PC-9 (cell line): ENCODE measurements at regions not wholly inside any gene's neighbourhood (a gene's known extent, or its start where the extent isn't known, plus 50 kb on each side); places are given as distances from the start of the nearest gene placed in this dataset.

Experiments
- BruUV-seq: library from RNA; stranded (reverse); fragments of 400-500 nt; replicated peaks from 2 replicates; lab custom pipeline; 2021; lab: Mats Ljungman, UMichigan
- CTCF ChIA-PET: fragments of 300-600 bp; sonication (Branson Sonifier 250); formaldehyde crosslinking; loops from one replicate; lab custom pipeline; 2022; ENCODE audit warnings: antibody characterized with exemption; lab: Charles Lee
- POLR2A ChIA-PET: fragments of 300-600 bp; sonication (Branson Sonifier 250); formaldehyde crosslinking; loops from one replicate; lab custom pipeline; 2022; ENCODE audit warnings: antibody characterized with exemption; ENCODE audit not compliant: unreplicated experiment; lab: Charles Lee
- DNase-seq, 2 experiments: peaks; one replicate each; pipeline versions ENCODE4 v3.0.0 to v3.0.0-alpha.2; 2015 to 2022; ENCODE audit warnings: mixed read lengths in 1 of 2
- H2AFZ ChIP-seq: fragments of 200-600 bp; sonication (generic); 2 replicates; pipeline ENCODE4 v1.8.1; 2017; ENCODE audit warnings: antibody characterized with exemption
- H3F3A ChIP-seq: fragments of 200-600 bp; sonication (generic); 2 replicates; pipeline ENCODE4 v1.8.1; 2017; ENCODE audit warnings: antibody characterized with exemption, mild to moderate bottlenecking, low read depth; ENCODE audit not compliant: insufficient read depth
- H3K27ac ChIP-seq: fragments of 200-600 bp; sonication (generic); 2 replicates; pipeline ENCODE4 v1.6.1; 2016; ENCODE audit warnings: mixed run types
- H3K27me3 ChIP-seq: fragments of 200-600 bp; sonication (generic); 2 replicates; pipeline ENCODE4 v1.6.1; 2016; ENCODE audit warnings: low read depth, mixed run types; ENCODE audit not compliant: insufficient read depth
- H3K36me3 ChIP-seq: fragments of 200-600 bp; sonication (generic); 2 replicates; pipeline ENCODE4 v1.6.1; 2016; ENCODE audit warnings: low read depth, mixed run types
- H3K4me1 ChIP-seq: fragments of 200-600 bp; sonication (generic); replicated peaks from 2 replicates; pipeline ENCODE4 v1.6.1; 2016; ENCODE audit warnings: mixed run types; ENCODE audit not compliant: insufficient read depth
- H3K4me2 ChIP-seq: fragments of 200-600 bp; sonication (generic); 2 replicates; pipeline ENCODE4 v1.6.1; 2017; ENCODE audit warnings: mixed run types
- H3K4me3 ChIP-seq: fragments of 200-600 bp; sonication (generic); 2 replicates; pipeline ENCODE4 v1.6.1; 2016; ENCODE audit warnings: mixed run types
- H3K79me2 ChIP-seq: fragments of 200-600 bp; sonication (generic); 2 replicates; pipeline ENCODE4 v1.6.1; 2017; ENCODE audit warnings: low read depth, mixed run types
- H3K9me2 ChIP-seq: fragments of 200-600 bp; sonication (generic); 2 replicates; pipeline ENCODE4 v1.8.1; 2017; ENCODE audit warnings: mild to moderate bottlenecking; ENCODE audit not compliant: insufficient read depth
- H3K9me3 ChIP-seq: fragments of 200-600 bp; sonication (generic); 2 replicates; pipeline ENCODE4 v1.8.1; 2016; ENCODE audit warnings: low read depth; ENCODE audit not compliant: insufficient read depth
- H4K20me1 ChIP-seq: fragments of 200-600 bp; sonication (generic); 2 replicates; pipeline ENCODE4 v1.8.1; 2017; ENCODE audit not compliant: insufficient read depth
- EZH2 ChIP-seq: fragments of 200-600 bp; sonication (generic); IDR thresholded peaks from 2 replicates; pipeline ENCODE4 v1.8.0; 2017; ENCODE audit warnings: antibody characterized with exemption, low read depth
- intact Hi-C: fragments of 100-400 bp; cut with micrococcal nuclease; formaldehyde crosslinking; loops from one replicate; pipeline ENCODE4 v1.10.0; 2022; ENCODE audit not compliant: unreplicated experiment
- TF ChIP-seq, protein P1 (sequence below): fragments of 200-600 bp; sonication (generic); conservative IDR thresholded peaks from 2 replicates; pipeline ENCODE4 v1.6.1; 2017; ENCODE audit warnings: mixed run types, antibody characterized with exemption, mild to moderate bottlenecking, moderate library complexity

GRCh38 chr3:44184319-44184953 lies 57.2 kb upstream of the TOPAZ1 start:
- BruUV-seq: no TSS peak
- TF ChIP-seq EZH2: no peak
- TF ChIP-seq, protein P1, sequence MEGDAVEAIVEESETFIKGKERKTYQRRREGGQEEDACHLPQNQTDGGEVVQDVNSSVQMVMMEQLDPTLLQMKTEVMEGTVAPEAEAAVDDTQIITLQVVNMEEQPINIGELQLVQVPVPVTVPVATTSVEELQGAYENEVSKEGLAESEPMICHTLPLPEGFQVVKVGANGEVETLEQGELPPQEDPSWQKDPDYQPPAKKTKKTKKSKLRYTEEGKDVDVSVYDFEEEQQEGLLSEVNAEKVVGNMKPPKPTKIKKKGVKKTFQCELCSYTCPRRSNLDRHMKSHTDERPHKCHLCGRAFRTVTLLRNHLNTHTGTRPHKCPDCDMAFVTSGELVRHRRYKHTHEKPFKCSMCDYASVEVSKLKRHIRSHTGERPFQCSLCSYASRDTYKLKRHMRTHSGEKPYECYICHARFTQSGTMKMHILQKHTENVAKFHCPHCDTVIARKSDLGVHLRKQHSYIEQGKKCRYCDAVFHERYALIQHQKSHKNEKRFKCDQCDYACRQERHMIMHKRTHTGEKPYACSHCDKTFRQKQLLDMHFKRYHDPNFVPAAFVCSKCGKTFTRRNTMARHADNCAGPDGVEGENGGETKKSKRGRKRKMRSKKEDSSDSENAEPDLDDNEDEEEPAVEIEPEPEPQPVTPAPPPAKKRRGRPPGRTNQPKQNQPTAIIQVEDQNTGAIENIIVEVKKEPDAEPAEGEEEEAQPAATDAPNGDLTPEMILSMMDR: no peak
- no peaks in the 10 kb centered on the region for H3F3A ChIP-seq
- DNase-seq: no peak
- H3K9me3 ChIP-seq: no peaks in the 10 kb centered on the region
- ChIA-PET POLR2A (no interaction called here), CTCF (no interaction called here)
- intact Hi-C loops: no loop called here
- H4K20me1 ChIP-seq: no peaks in the 10 kb centered on the region
- H3K4me2 ChIP-seq: no peak overlapping the region
- no peaks in the 10 kb centered on the region for H3K36me3 ChIP-seq
- no peak overlapping the region for H2AFZ ChIP-seq
- no peak overlapping the region for H3K27ac ChIP-seq
- no peaks in the 10 kb centered on the region for H3K79me2 ChIP-seq
- H3K27me3 ChIP-seq: no peaks in the 10 kb centered on the region
- no peak overlapping the region for H3K4me3 ChIP-seq
- H3K9me2 ChIP-seq: no peaks in the 10 kb centered on the region
- no peaks in the 10 kb centered on the region for H3K4me1 ChIP-seq

- BruUV-seq: no TSS peak
- Histone ChIP-seq H3K9me3 (no peaks in the 10 kb centered on the region), H3K79me2 (no peaks in the 10 kb centered on the region), H4K20me1 (no peaks in the 10 kb centered on the region), H3K4me1 (no peaks in the 10 kb centered on the region), H3K4me2 (no peak overlapping the region), H3K27ac (no peak overlapping the region), H3K27me3 (no peaks in the 10 kb centered on the region), H3F3A (no peaks in the 10 kb centered on the region), H2AFZ (no peak overlapping the region), H3K36me3 (no peaks in the 10 kb centered on the region), H3K9me2 (no peaks in the 10 kb centered on the region), H3K4me3 (no peak overlapping the region)
- intact Hi-C loops: no loop called here
- CTCF ChIA-PET: no interaction called here
- no peak for DNase-seq
- TF ChIP-seq, protein P1: no peak
- no peak for TF ChIP-seq EZH2
- POLR2A ChIA-PET: no interaction called here
Observed at GRCh38 chr3:44185396-44185915, 56.2 kb upstream of the TOPAZ1 start.

DNA sequence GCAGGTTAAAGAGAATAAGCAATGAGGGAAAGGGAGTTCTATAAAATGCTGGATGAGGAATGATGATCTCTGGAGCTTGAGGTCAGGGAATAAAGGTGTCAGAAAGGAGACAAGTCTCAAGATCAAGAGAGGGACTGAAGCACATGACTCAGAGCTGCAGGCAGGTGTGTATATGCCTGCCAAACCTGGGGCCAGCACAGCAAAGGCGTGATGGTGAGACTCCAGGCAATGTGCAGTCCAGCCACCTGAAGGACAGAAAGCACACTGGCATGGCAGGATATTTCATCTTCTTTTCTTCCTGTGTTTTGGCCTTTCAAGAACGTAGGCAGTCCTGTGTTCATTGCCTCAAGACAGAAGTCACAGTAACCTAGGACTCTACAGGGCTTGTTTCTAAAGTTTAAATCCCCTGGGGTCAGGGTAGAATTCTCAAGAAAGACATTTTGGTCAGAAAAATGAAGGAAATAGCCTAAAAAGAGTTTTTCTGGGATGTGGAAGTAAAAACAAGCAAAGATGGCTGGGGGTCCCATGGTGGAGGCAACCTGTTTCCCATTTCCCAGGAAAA lies 55.5 kb upstream of the TOPAZ1 start:
- intact Hi-C loops: no loop called here

More for the DNA sequence above, 55.5 kb upstream of the TOPAZ1 start:
- Histone ChIP-seq H3K36me3 (no peaks in the 10 kb centered on the region), H3K79me2 (no peaks in the 10 kb centered on the region), H3K27me3 (no peaks in the 10 kb centered on the region), H3K9me2 (no peaks in the 10 kb centered on the region), H3K9me3 (no peaks in the 10 kb centered on the region), H3K27ac (no peak overlapping the region), H3F3A (no peaks in the 10 kb centered on the region), H3K4me1 (no peaks in the 10 kb centered on the region), H3K4me3 (no peak overlapping the region), H4K20me1 (no peaks in the 10 kb centered on the region), H3K4me2 (no peak overlapping the region), H2AFZ (no peak overlapping the region)
- no peak for TF ChIP-seq EZH2
- TF ChIP-seq, protein P1: no peak
- ChIA-PET CTCF (no interaction called here), POLR2A (no interaction called here)
- BruUV-seq: no TSS peak
- DNase-seq: no peak
